Mucosa of descending colon (tissue), 3 donors: ENCODE measurements at regions not wholly inside any gene's neighbourhood (a gene's known extent, or its start where the extent isn't known, plus 50 kb on each side); places are given as distances from the start of the nearest gene placed in this dataset.

Experiments used
- ATAC-seq: fragments of 200-7000 bp; cut with Tn5 transposase; one replicate; pipeline ENCODE4 v1.9.1; 2020; ENCODE audit warnings: mild to moderate bottlenecking, moderate library complexity
- DNase-seq, 3 donors: peaks; one replicate each; pipeline ENCODE4 v3.0.0-alpha.2; 2020
- H3K36me3 ChIP-seq: fragments of 200-600 bp; one replicate; pipeline ENCODE4 v1.8.0; 2021; ENCODE audit warnings: low read depth, mild to moderate bottlenecking
- H3K4me1 ChIP-seq: fragments of 200-600 bp; one replicate; pipeline ENCODE4 v1.8.0; 2021; ENCODE audit warnings: low read depth, mild to moderate bottlenecking
- H3K4me3 ChIP-seq: fragments of 200-600 bp; one replicate; pipeline ENCODE4 v1.8.0; 2021; ENCODE audit warnings: mild to moderate bottlenecking
- H3K9me3 ChIP-seq: fragments of 200-600 bp; one replicate; pipeline ENCODE4 v1.8.0; 2021; ENCODE audit warnings: mild to moderate bottlenecking
- intact Hi-C, 2 donors: fragments of 100-400 bp; cut with DNase I in 1 of 2; cut with micrococcal nuclease in 1 of 2; formaldehyde crosslinking; loops; one replicate each; pipeline versions ENCODE4 v1.11.0 to v1.11.1; 2022; cut with DNase I, micrococcal nuclease
- TF ChIP-seq, protein P1 (sequence below): fragments of 200-600 bp; IDR thresholded peaks from one replicate; pipeline ENCODE4 v1.8.0; 2022; ENCODE audit warnings: antibody characterized with exemption, mild to moderate bottlenecking
- donor health status: DM: no; HTN: no; CAD: no; lungs with moderate emphysema.
- donor health status: DM: no; HTN: no; CAD: no.
- donor health status: DM: no; HTN: yes; CAD: no.

GRCh38 chr7:8314566-8314965, 52.6 kb upstream of the ICA1 start:
- TF ChIP-seq, protein P1, sequence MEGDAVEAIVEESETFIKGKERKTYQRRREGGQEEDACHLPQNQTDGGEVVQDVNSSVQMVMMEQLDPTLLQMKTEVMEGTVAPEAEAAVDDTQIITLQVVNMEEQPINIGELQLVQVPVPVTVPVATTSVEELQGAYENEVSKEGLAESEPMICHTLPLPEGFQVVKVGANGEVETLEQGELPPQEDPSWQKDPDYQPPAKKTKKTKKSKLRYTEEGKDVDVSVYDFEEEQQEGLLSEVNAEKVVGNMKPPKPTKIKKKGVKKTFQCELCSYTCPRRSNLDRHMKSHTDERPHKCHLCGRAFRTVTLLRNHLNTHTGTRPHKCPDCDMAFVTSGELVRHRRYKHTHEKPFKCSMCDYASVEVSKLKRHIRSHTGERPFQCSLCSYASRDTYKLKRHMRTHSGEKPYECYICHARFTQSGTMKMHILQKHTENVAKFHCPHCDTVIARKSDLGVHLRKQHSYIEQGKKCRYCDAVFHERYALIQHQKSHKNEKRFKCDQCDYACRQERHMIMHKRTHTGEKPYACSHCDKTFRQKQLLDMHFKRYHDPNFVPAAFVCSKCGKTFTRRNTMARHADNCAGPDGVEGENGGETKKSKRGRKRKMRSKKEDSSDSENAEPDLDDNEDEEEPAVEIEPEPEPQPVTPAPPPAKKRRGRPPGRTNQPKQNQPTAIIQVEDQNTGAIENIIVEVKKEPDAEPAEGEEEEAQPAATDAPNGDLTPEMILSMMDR = no peak
- intact Hi-C loops = no loop called here
- no peaks in the 10 kb centered on the region for H3K4me1 ChIP-seq
- H3K4me3 ChIP-seq = no peak overlapping the region
- DNase-seq = no peak
- peaks cover 7% of the 10 kb centered on the region for H3K9me3 ChIP-seq
- ATAC-seq = no peak
- H3K36me3 ChIP-seq = no peaks in the 10 kb centered on the region

- Histone ChIP-seq H3K9me3 (no peaks in the 10 kb centered on the region), H3K36me3 (no peaks in the 10 kb centered on the region), H3K4me3 (no peak overlapping the region), H3K4me1 (no peaks in the 10 kb centered on the region)
- TF ChIP-seq, protein P1 = no peak
- ATAC-seq = no peak
- intact Hi-C loops = no loop called here
- DNase-seq = no peak
Measured at GRCh38 chr7:8319115-8319514, 57.1 kb upstream of the ICA1 start.

DNA sequence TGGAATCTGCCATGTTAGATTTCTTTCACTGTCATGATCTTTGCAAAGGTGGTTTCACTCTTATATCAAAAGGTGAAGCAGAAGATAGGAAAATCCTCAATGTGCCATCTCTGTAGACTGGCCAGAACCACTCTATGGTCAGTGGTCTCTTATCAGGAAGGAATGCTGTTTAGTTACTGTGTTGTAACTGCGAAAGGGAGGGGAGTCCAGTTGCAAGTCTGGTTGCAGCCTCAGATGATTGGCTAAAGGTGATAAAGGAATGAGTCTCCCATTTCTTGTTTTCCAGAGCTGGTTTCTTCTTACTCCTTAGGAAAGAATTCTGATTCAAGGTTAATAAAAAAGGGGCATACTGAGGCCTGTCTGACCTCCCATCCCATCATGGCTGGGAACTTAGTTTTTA, 58.2 kb upstream of the ICA1 start:
- ATAC-seq (no peak), DNase-seq (no peak)
- Histone ChIP-seq H3K4me3 (no peak overlapping the region), H3K36me3 (no peaks in the 10 kb centered on the region), H3K9me3 (no peaks in the 10 kb centered on the region), H3K4me1 (no peaks in the 10 kb centered on the region)
- intact Hi-C loops = no loop called here
- TF ChIP-seq, protein P1 = no peak

DNA sequence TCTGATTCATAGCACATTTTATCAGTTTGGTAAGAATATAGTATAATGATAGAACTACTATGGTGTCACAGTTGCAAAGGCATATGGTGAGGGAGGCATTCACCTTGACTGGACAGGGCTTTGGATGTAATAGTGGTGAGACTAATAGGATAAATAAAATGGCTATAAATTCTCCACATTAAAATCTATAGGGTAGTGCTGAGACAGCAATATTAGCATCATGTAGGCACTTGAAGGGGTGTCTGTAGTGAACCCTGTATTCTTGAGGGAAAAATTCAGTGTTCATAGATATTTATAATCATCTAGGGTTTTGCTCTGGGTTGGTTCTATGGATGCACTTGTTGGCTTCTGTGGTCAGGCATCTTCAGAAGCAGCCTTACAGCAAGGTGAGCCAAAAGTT, 59.3 kb upstream of the ICA1 start:
- H3K4me1 ChIP-seq = no peaks in the 10 kb centered on the region
- DNase-seq = no peak
- H3K4me3 ChIP-seq = no peak overlapping the region
- no peaks in the 10 kb centered on the region for H3K9me3 ChIP-seq
- ATAC-seq = no peak
- TF ChIP-seq, protein P1 = no peak
- intact Hi-C loops = no loop called here
- no peaks in the 10 kb centered on the region for H3K36me3 ChIP-seq

DNA sequence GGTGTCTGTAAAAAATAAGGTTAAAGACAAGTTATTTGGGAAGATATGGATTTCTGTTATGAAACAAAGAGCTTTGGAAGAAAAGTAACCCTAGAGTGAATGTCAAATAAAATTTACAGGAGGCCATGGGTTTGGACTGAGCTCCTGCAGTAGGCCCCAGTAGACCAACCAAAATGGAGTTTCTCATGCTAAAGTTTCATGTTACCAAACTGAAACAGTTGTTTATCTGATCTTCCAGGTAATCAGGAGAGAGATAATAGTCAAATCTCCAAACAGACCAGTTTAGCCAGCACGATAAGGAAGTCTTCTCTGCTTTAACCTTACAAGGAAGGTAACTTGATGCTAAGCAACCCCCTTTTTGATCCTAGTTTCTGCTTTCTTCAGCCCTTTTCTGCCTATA, 60.7 kb upstream of the ICA1 start:
- ATAC-seq (no peak), DNase-seq (no peak)
- Histone ChIP-seq H3K4me3 (no peak overlapping the region), H3K9me3 (no peaks in the 10 kb centered on the region), H3K36me3 (no peaks in the 10 kb centered on the region), H3K4me1 (no peaks in the 10 kb centered on the region)
- intact Hi-C loops = no loop called here
- TF ChIP-seq, protein P1 = no peak

- intact Hi-C loops = no loop called here
- no peaks in the 10 kb centered on the region for H3K9me3 ChIP-seq
- ATAC-seq (no peak), DNase-seq (no peak)
- H3K4me1 ChIP-seq = no peaks in the 10 kb centered on the region
- H3K36me3 ChIP-seq = no peaks in the 10 kb centered on the region
- TF ChIP-seq, protein P1 = no peak
- no peak overlapping the region for H3K4me3 ChIP-seq
Measured at GRCh38 chr7:8325067-8325466, 63.1 kb upstream of the ICA1 start.
